ENCODE measurements at regions not wholly inside any gene's neighbourhood (a gene's known extent, or its start where the extent isn't known, plus 50 kb on each side); places are given as distances from the start of the nearest gene placed in this dataset.

DNA sequence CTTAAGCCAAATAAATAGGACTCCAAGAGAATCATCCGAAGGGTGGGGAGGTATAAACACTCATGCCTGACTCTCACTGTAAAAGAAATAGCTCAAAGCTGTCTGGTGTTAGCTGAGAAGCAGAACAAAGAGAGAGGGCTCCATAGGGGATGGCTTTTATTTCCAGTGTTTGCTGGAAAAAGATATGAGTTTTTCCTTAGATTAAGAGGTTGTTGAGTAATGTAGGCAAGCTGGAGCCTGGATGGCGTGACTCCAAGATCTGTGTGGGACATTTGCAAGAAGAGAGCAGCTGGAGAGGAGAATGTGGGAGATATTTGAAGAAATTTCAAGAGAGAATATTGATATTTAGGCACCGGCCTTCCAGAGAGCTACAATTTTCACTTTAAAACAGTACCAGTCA, 793.7 kb upstream of the RGMB start:
- TF ChIP-seq, protein P1, sequence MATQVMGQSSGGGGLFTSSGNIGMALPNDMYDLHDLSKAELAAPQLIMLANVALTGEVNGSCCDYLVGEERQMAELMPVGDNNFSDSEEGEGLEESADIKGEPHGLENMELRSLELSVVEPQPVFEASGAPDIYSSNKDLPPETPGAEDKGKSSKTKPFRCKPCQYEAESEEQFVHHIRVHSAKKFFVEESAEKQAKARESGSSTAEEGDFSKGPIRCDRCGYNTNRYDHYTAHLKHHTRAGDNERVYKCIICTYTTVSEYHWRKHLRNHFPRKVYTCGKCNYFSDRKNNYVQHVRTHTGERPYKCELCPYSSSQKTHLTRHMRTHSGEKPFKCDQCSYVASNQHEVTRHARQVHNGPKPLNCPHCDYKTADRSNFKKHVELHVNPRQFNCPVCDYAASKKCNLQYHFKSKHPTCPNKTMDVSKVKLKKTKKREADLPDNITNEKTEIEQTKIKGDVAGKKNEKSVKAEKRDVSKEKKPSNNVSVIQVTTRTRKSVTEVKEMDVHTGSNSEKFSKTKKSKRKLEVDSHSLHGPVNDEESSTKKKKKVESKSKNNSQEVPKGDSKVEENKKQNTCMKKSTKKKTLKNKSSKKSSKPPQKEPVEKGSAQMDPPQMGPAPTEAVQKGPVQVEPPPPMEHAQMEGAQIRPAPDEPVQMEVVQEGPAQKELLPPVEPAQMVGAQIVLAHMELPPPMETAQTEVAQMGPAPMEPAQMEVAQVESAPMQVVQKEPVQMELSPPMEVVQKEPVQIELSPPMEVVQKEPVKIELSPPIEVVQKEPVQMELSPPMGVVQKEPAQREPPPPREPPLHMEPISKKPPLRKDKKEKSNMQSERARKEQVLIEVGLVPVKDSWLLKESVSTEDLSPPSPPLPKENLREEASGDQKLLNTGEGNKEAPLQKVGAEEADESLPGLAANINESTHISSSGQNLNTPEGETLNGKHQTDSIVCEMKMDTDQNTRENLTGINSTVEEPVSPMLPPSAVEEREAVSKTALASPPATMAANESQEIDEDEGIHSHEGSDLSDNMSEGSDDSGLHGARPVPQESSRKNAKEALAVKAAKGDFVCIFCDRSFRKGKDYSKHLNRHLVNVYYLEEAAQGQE (IDR thresholded peaks at IDR 0.05; ENCODE audit: insufficient replicate concordance, low read depth): no peak
- TF ChIP-seq SPI1 (IDR thresholded peaks at IDR 0.05; ENCODE audit: borderline replicate concordance, low read depth) (no peak), GABPA (IDR thresholded peaks at IDR 0.05; ENCODE audit: low read depth) (no peak), POLR2AphosphoS5 (IDR thresholded peaks at IDR 0.05; ENCODE audit: low read depth) (no peak)
- TF ChIP-seq, protein P2, sequence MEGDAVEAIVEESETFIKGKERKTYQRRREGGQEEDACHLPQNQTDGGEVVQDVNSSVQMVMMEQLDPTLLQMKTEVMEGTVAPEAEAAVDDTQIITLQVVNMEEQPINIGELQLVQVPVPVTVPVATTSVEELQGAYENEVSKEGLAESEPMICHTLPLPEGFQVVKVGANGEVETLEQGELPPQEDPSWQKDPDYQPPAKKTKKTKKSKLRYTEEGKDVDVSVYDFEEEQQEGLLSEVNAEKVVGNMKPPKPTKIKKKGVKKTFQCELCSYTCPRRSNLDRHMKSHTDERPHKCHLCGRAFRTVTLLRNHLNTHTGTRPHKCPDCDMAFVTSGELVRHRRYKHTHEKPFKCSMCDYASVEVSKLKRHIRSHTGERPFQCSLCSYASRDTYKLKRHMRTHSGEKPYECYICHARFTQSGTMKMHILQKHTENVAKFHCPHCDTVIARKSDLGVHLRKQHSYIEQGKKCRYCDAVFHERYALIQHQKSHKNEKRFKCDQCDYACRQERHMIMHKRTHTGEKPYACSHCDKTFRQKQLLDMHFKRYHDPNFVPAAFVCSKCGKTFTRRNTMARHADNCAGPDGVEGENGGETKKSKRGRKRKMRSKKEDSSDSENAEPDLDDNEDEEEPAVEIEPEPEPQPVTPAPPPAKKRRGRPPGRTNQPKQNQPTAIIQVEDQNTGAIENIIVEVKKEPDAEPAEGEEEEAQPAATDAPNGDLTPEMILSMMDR (IDR thresholded peaks at IDR 0.05; ENCODE audit: insufficient read depth, low read length): no peak
- Histone ChIP-seq H3K27me3 (ENCODE audit: insufficient read depth, poor library complexity, severe bottlenecking) (no peaks in the 10 kb centered on the region), H3K27ac (replicated peaks) (no peak overlapping the region), H3K4me3 (replicated peaks; ENCODE audit: insufficient read depth, low read length) (no peak overlapping the region)
- DNase-seq (ENCODE audit: low read depth in 1 of 2, low spot score in 1 of 2): no peak

DNA sequence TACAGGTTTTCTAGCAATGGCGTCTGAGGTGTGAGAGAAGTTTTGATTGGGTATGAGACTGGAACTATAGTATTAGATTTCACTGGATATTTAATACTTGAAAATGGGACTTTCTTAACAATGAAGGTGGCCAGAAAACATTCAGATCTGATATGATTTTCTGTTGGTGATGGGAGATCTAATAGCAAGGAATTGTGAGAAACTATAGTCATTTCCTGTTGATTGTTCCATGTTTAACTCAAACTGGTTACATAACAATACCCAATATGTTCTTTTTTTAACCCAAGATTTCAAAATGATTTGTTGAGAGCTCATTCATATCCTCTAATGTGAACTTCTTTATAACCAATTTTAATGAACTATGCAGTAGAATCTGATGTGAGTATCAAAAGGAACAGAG, 793.2 kb upstream of the RGMB start:
- TF ChIP-seq SPI1 (IDR thresholded peaks at IDR 0.05; ENCODE audit: borderline replicate concordance, low read depth) (no peak), GABPA (IDR thresholded peaks at IDR 0.05; ENCODE audit: low read depth) (no peak), POLR2AphosphoS5 (IDR thresholded peaks at IDR 0.05; ENCODE audit: low read depth) (no peak)
- TF ChIP-seq, protein P1 (IDR thresholded peaks at IDR 0.05; ENCODE audit: insufficient replicate concordance, low read depth): no peak
- TF ChIP-seq, protein P2 (IDR thresholded peaks at IDR 0.05; ENCODE audit: insufficient read depth, low read length): no peak
- H3K4me3 ChIP-seq (replicated peaks; ENCODE audit: insufficient read depth, low read length): no peak overlapping the region
- no peaks in the 10 kb centered on the region for H3K27me3 ChIP-seq (ENCODE audit: insufficient read depth, poor library complexity, severe bottlenecking)
- no peak overlapping the region for H3K27ac ChIP-seq (replicated peaks)
- no peak for DNase-seq (ENCODE audit: low read depth in 1 of 2, low spot score in 1 of 2)

DNA sequence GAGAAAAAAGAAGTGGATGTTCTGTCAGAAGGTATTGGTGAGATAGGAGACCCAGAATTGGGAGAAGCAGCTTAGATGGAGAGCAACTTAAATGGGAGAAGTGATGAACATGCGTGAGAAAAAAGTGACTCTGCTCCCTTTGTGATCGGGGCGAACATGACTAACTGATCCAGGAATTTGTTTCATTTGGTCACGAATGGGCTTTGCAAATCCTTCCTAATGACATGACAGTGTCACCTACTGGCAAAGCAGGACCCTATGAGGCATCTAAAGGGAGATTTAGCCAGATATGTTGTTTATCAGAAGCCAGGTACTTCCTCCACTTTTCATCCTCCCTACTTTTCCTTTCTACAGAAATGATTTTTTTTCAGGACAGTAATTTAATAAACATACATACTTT, 787.4 kb upstream of the RGMB start:
- DNase-seq (ENCODE audit: low read depth in 1 of 2, low spot score in 1 of 2): no peak
- Histone ChIP-seq H3K27me3 (ENCODE audit: insufficient read depth, poor library complexity, severe bottlenecking) (no peaks in the 10 kb centered on the region), H3K27ac (replicated peaks) (no peak overlapping the region), H3K4me3 (replicated peaks; ENCODE audit: insufficient read depth, low read length) (no peak overlapping the region)
- TF ChIP-seq, protein P2 (IDR thresholded peaks at IDR 0.05; ENCODE audit: insufficient read depth, low read length): no peak

DNA sequence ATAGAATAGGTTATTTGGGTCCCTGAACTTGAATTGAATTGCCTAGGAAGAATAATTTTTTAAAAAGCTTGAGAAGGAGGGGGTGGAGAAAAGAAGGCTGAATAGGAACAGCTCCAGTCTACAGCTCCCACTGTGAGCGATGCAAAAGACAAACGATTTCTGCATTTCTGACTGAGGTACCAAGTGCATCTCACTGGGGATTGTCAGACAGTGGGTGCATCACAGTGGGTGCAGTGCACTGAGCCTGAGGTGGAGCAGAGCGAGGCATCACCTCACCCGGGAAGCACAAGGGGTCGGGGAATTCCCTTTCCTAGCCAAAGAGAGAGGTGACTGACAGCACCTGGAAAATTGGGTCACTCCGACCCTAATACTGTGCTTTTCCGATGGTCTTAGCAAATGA, 782.2 kb upstream of the RGMB start:
- no peak for DNase-seq (ENCODE audit: low read depth in 1 of 2, low spot score in 1 of 2)
- TF ChIP-seq SPI1 (IDR thresholded peaks at IDR 0.05; ENCODE audit: borderline replicate concordance, low read depth): no peak
- TF ChIP-seq POLR2AphosphoS5 (IDR thresholded peaks at IDR 0.05; ENCODE audit: low read depth): no peak
- TF ChIP-seq, protein P2 (IDR thresholded peaks at IDR 0.05; ENCODE audit: insufficient read depth, low read length): no peak
- no peak for TF ChIP-seq GABPA (IDR thresholded peaks at IDR 0.05; ENCODE audit: low read depth)
- TF ChIP-seq, protein P1 (IDR thresholded peaks at IDR 0.05; ENCODE audit: insufficient replicate concordance, low read depth): no peak
- Histone ChIP-seq H3K4me3 (replicated peaks; ENCODE audit: insufficient read depth, low read length) (no peak overlapping the region), H3K27me3 (ENCODE audit: insufficient read depth, poor library complexity, severe bottlenecking) (no peaks in the 10 kb centered on the region), H3K27ac (replicated peaks) (no peak overlapping the region)
